K562 (cell line): ENCODE measurements at regions not wholly inside any gene's neighbourhood (a gene's known extent, or its start where the extent isn't known, plus 50 kb on each side); places are given as distances from the start of the nearest gene placed in this dataset.

Experiments used
- ATAC-seq: fragments of 200-7000 bp; cut with Tn5 transposase; 3 replicates; pipeline ENCODE4 v1.9.1; 2020; ENCODE audit warnings: moderate library complexity
- BruUV-seq: library from RNA; stranded (reverse); fragments of 400-500 nt; replicated peaks from 2 replicates; lab custom pipeline; 2021; lab: Mats Ljungman, UMichigan
- CTCF ChIA-PET: fragments of 300-600 bp; formaldehyde crosslinking; extraction: SDS; loops from one replicate; lab custom pipeline; 2021; ENCODE audit warnings: low intra/inter-chr PET ratio; lab: Yijun Ruan, JAX
- POLR2A ChIA-PET: fragments of 300-600, 350-650 bp; sonication (Branson Sonifier 250); formaldehyde crosslinking; extraction: SDS; loops from one replicate; lab custom pipeline; 2021; ENCODE audit warnings: antibody characterized with exemption, inconsistent platforms; lab: Yijun Ruan, JAX
- DNase-seq, 4 experiments: peaks; one replicate each; pipeline versions ENCODE4 v3.0.0 to v3.0.0-alpha.2; 2011 to 2018; ENCODE audit warnings: low spot score in 3 of 4, mixed read lengths in 3 of 4; ENCODE audit errors: extremely low read depth in 1 of 4
- FAIRE-seq: peaks from 2 replicates; lab custom pipeline; 2011; peaks lifted over from hg19 to GRCh38; lab: Jason Lieb, UNC
- H2AFZ ChIP-seq: 2 replicates; pipeline ENCODE4 v1.6.0; 2011; ENCODE audit warnings: low read depth, low read length, control low read depth, inconsistent platforms
- H3K27ac ChIP-seq: fragments of 200-600 bp; 3 replicates; pipeline ENCODE4 v1.8.0; 2011; ENCODE audit warnings: low read depth, mild to moderate bottlenecking, control low read depth, inconsistent platforms, low read length, moderate library complexity, mixed read lengths; ENCODE audit errors: extremely low read depth
- H3K27me3 ChIP-seq, 2 experiments: fragments of 300-600 bp in 1 of 2; 2 replicates in 1 of 2; 3 replicates in 1 of 2; pipeline versions ENCODE4 v1.6.0 to v1.8.0; 2011; ENCODE audit warnings: inconsistent platforms in 2 of 2, low read length in 2 of 2, mild to moderate bottlenecking in 1 of 2, mixed read lengths in 1 of 2, moderate library complexity in 1 of 2; ENCODE audit not compliant: control insufficient read depth in 2 of 2, insufficient read depth in 2 of 2
- H3K36me3 ChIP-seq: fragments of 300-600 bp; 3 replicates; pipeline ENCODE4 v1.8.0; 2011; ENCODE audit warnings: mild to moderate bottlenecking, low read length, inconsistent platforms; ENCODE audit not compliant: control insufficient read depth, insufficient read depth
- H3K4me1 ChIP-seq, 2 experiments: fragments of 200-600 bp in 1 of 2; replicated peaks in 1 of 2; 2 replicates in 1 of 2; 3 replicates in 1 of 2; pipeline versions ENCODE4 v1.5.1 to v1.8.0; 2011; ENCODE audit warnings: inconsistent platforms in 2 of 2, low read length in 2 of 2, mild to moderate bottlenecking in 1 of 2, mixed read lengths in 1 of 2, moderate library complexity in 1 of 2; ENCODE audit not compliant: control insufficient read depth in 2 of 2, insufficient read depth in 2 of 2
- H3K4me2 ChIP-seq: 2 replicates; pipeline ENCODE4 v1.6.1; 2011; ENCODE audit warnings: low read length, control low read depth, inconsistent platforms, mixed read lengths; ENCODE audit not compliant: insufficient read depth
- H3K4me3 ChIP-seq: fragments of 200-600 bp; sonication (generic), shearing (Covaris generic); 2 replicates; pipeline ENCODE4 v1.5.1; 2016; ENCODE audit warnings: control low read depth, inconsistent platforms
- H3K79me2 ChIP-seq: fragments of 200-600 bp; 3 replicates; pipeline ENCODE4 v1.8.0; 2011; ENCODE audit warnings: low read length, inconsistent platforms; ENCODE audit not compliant: control insufficient read depth, insufficient read depth
- H3K9ac ChIP-seq, 2 experiments: 2 replicates each; pipeline versions ENCODE4 v1.6.0 to v1.6.1; 2011; ENCODE audit warnings: low read depth in 2 of 2, low read length in 2 of 2, control low read depth in 1 of 2, inconsistent platforms in 1 of 2, mild to moderate bottlenecking in 1 of 2, mixed read lengths in 1 of 2; ENCODE audit not compliant: insufficient read depth in 1 of 2
- H3K9me1 ChIP-seq: one replicate; pipeline ENCODE4 v1.6.0; 2011; ENCODE audit warnings: inconsistent platforms, mild to moderate bottlenecking, low read length, moderate library complexity; ENCODE audit not compliant: control insufficient read depth, insufficient read depth
- H3K9me3 ChIP-seq: replicated peaks from 2 replicates; pipeline ENCODE4 v1.5.1; 2011; ENCODE audit warnings: low read depth, low read length, inconsistent platforms; ENCODE audit not compliant: control insufficient read depth, insufficient read depth
- H4K20me1 ChIP-seq: replicated peaks from 2 replicates; pipeline ENCODE4 v1.6.1; 2011; ENCODE audit warnings: low read length, inconsistent platforms, mixed read lengths; ENCODE audit not compliant: control insufficient read depth, insufficient read depth
- CC2D1A ChIP-seq: fragments of 450-650 bp; IDR thresholded peaks from 2 replicates; pipeline ENCODE4 v1.6.1; 2017; ENCODE audit warnings: mild to moderate bottlenecking
- GTF2E2 ChIP-seq: fragments of 200-800 bp; sonication (Bioruptor generic); IDR thresholded peaks from 2 replicates; pipeline ENCODE4 v1.6.1; 2016; ENCODE audit warnings: missing genetic modification characterization, missing compliant biosample characterization
- HCFC1 ChIP-seq: IDR thresholded peaks from 2 replicates; pipeline ENCODE4 v1.6.1; 2012; ENCODE audit warnings: low read depth, low read length, improper control_type of control experiment
- HDGF ChIP-seq: fragments of 450-650 bp; IDR thresholded peaks from 2 replicates; pipeline ENCODE4 v1.6.1; 2016
- JUND ChIP-seq, 2 experiments: IDR thresholded peaks; 2 replicates in 1 of 2; 3 replicates in 1 of 2; pipeline ENCODE4 v1.6.1; 2011; ENCODE audit warnings: borderline replicate concordance in 2 of 2, low read depth in 2 of 2, low read length in 2 of 2, improper control_type of control experiment in 1 of 2, missing biosample characterization in 1 of 2, missing genetic modification characterization in 1 of 2, missing genetic modification reagents in 1 of 2
- KDM1A ChIP-seq, 2 experiments: fragments of 450-650 bp; IDR thresholded peaks; 2 replicates each; pipeline ENCODE4 v1.6.1; 2016; ENCODE audit warnings: mild to moderate bottlenecking in 2 of 2
- MCM3 ChIP-seq: fragments of 450-650 bp; IDR thresholded peaks from 2 replicates; pipeline ENCODE4 v1.6.1; 2016
- MYBL2 ChIP-seq, 2 experiments: fragments of 450-650 bp in 1 of 2; sonication (generic) in 1 of 2; formaldehyde crosslinking in 1 of 2; IDR thresholded peaks; 2 replicates each; pipeline versions ENCODE4 v1.6.1 to v1.8.1; 2017 to 2022; ENCODE audit warnings: borderline replicate concordance in 1 of 2, inconsistent platforms in 1 of 2, low read depth in 1 of 2, mild to moderate bottlenecking in 1 of 2, missing genetic modification reagents in 1 of 2, moderate library complexity in 1 of 2
- PCBP1 ChIP-seq: fragments of 200-400 bp; formaldehyde crosslinking; IDR thresholded peaks from 2 replicates; pipeline ENCODE4 v1.6.1; 2018; ENCODE audit warnings: mild to moderate bottlenecking, low read depth, low read length; ENCODE audit not compliant: poor library complexity, severe bottlenecking
- RBM14 ChIP-seq: fragments of 200-400 bp; formaldehyde crosslinking; IDR thresholded peaks from 2 replicates; pipeline ENCODE4 v1.6.1; 2018; ENCODE audit warnings: low read depth, mild to moderate bottlenecking, low read length, moderate library complexity, borderline replicate concordance; ENCODE audit not compliant: insufficient read depth
- STAT5A ChIP-seq: IDR thresholded peaks from 2 replicates; pipeline ENCODE4 v1.6.1; 2012; ENCODE audit warnings: low read length, inconsistent platforms, borderline replicate concordance
- ZNF146 ChIP-seq: IDR thresholded peaks from one replicate; pipeline ENCODE4 v1.6.1; 2018; ENCODE audit warnings: missing compliant biosample characterization; ENCODE audit not compliant: unreplicated experiment
- ZNF668 ChIP-seq: fragments of 250-450 bp; sonication (Bioruptor Pico); IDR thresholded peaks from 2 replicates; pipeline ENCODE4 v1.8.0; 2022; ENCODE audit warnings: mild to moderate bottlenecking, inconsistent platforms
- WGBS: fragments of 100-300 bp; shearing (Covaris generic); methylation state at CpG from one replicate; pipeline ENCODE4 v1.1.6; 2016; ENCODE audit warnings: low coverage, mixed read lengths; ENCODE audit not compliant: insufficient coverage; ENCODE audit errors: missing lambda C conversion rate; 5-methylcytosine and 5-hydroxymethylcytosine counted together
- in situ Hi-C: fragments of 300-500 bp; cut with MboI; formaldehyde crosslinking; loops from 4 replicates; pipeline ENCODE4 v1.15.0; 2018; ENCODE audit warnings: inconsistent platforms, mixed read lengths
- intact Hi-C: fragments of 100-400 bp; cut with micrococcal nuclease; formaldehyde crosslinking; loops from 2 replicates; pipeline ENCODE4 v1.14.2; 2022
- TF ChIP-seq, protein P1 (sequence below): sonication (generic); formaldehyde crosslinking; IDR thresholded peaks from 2 replicates; pipeline ENCODE4 v1.8.0; 2022; ENCODE audit warnings: mild to moderate bottlenecking, missing genetic modification reagents, borderline replicate concordance
- TF ChIP-seq, protein P2 (sequence below), 3 experiments: fragments of 200-800 bp in 1 of 3; sonication (Bioruptor generic) in 1 of 3; sonication (generic) in 1 of 3; formaldehyde crosslinking in 1 of 3; IDR thresholded peaks; 2 replicates each; pipeline versions ENCODE4 v1.6.1 to v1.8.0; 2016 to 2022; ENCODE audit warnings: mild to moderate bottlenecking in 2 of 3, missing compliant biosample characterization in 2 of 3, missing genetic modification characterization in 2 of 3, missing genetic modification reagents in 1 of 3

DNA sequence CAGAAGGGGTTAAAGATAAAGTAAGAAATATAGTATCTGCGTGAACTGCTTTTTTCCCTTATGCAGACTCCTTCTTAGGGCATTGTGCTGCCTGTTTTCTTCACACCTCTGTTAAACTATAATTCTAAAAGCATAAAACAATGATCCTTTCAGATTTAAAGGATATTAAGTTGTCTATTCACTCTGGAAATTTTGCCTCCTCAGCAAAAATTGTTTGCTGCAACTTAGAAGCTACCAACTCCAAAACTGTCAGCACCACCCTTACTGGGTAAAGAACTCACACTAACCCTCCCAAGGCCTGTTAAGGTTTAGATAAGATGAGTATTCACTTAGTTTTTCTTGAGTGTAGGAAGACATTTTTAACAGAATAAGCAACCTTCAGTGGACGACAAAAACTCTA is 259.5 kb downstream of the KDM5D start:
- intact Hi-C loops (no loop called here), in situ Hi-C loops (no loop called here)
- no peak overlapping the region for H3K4me3 ChIP-seq
- H2AFZ ChIP-seq, result no peak overlapping the region
- ChIA-PET POLR2A (no interaction called here), CTCF (no interaction called here)
- H3K4me2 ChIP-seq, result no peak overlapping the region
- H3K9ac ChIP-seq, result no peak overlapping the region
- H4K20me1 ChIP-seq, result no peaks in the 10 kb centered on the region
- no TSS peak for BruUV-seq
- no CpG with 5 or more reads among the region's 2 CpGs for WGBS
- no peaks in the 10 kb centered on the region for H3K36me3 ChIP-seq
- no peak for ATAC-seq
- no peaks in the 10 kb centered on the region for H3K79me2 ChIP-seq
- no peaks in the 10 kb centered on the region for H3K4me1 ChIP-seq
- FAIRE-seq, result no peak
- no peaks in the 10 kb centered on the region for H3K27me3 ChIP-seq
- TF ChIP-seq CC2D1A (no peak), STAT5A (no peak), ZNF668 (CRISPR knock-in tag) (no peak), KDM1A (IDR thresholded peaks at IDR 0.05) (no peak), GTF2E2 (no peak)
- TF ChIP-seq, protein P1, sequence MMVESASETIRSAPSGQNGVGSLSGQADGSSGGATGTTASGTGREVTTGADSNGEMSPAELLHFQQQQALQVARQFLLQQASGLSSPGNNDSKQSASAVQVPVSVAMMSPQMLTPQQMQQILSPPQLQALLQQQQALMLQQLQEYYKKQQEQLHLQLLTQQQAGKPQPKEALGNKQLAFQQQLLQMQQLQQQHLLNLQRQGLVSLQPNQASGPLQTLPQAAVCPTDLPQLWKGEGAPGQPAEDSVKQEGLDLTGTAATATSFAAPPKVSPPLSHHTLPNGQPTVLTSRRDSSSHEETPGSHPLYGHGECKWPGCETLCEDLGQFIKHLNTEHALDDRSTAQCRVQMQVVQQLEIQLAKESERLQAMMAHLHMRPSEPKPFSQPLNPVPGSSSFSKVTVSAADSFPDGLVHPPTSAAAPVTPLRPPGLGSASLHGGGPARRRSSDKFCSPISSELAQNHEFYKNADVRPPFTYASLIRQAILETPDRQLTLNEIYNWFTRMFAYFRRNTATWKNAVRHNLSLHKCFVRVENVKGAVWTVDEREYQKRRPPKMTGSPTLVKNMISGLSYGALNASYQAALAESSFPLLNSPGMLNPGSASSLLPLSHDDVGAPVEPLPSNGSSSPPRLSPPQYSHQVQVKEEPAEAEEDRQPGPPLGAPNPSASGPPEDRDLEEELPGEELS (CRISPR knock-in tag), result no peak
- H3K9me3 ChIP-seq, result no peaks in the 10 kb centered on the region
- H3K9me1 ChIP-seq, result no peaks in the 10 kb centered on the region
- no peak overlapping the region for H3K27ac ChIP-seq
- DNase-seq, result no peak

DNA sequence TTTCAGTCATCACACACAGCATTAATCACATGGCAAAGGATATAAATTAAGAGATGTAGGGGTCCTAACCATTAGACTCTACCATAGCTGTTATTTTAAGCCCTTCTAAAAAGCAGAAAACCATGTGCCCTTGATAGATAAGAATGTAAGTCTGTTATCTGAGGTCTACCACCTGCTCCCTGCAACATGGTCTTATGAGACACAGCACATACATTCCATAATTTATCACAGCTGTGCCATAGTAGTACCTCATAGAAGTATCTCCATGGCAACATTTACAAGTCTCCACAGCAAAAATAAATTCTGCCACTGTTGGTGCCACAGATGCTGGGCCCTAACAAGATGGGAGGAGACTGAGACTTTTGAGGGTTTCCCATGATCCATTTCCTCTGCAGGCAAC is 265.4 kb downstream of the KDM5D start:
- ChIA-PET POLR2A (no interaction called here), CTCF (no interaction called here)
- no peaks in the 10 kb centered on the region for H3K9me1 ChIP-seq
- H4K20me1 ChIP-seq, result no peaks in the 10 kb centered on the region
- no TSS peak for BruUV-seq
- H3K4me1 ChIP-seq, result no peaks in the 10 kb centered on the region
- H3K4me2 ChIP-seq, result no peak overlapping the region
- no peak overlapping the region for H3K4me3 ChIP-seq
- H3K79me2 ChIP-seq, result no peaks in the 10 kb centered on the region
- in situ Hi-C loops (no loop called here), intact Hi-C loops (no loop called here)
- no peak overlapping the region for H3K27ac ChIP-seq
- no peak overlapping the region for H2AFZ ChIP-seq
- no peak overlapping the region for H3K9ac ChIP-seq
- ATAC-seq (no peak), FAIRE-seq (no peak), DNase-seq (no peak)
- no peaks in the 10 kb centered on the region for H3K36me3 ChIP-seq
- H3K27me3 ChIP-seq, result no peaks in the 10 kb centered on the region
- H3K9me3 ChIP-seq, result no peaks in the 10 kb centered on the region
- TF ChIP-seq, protein P2, sequence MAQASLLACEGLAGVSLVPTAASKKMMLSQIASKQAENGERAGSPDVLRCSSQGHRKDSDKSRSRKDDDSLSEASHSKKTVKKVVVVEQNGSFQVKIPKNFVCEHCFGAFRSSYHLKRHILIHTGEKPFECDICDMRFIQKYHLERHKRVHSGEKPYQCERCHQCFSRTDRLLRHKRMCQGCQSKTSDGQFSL (CRISPR knock-in tag; IDR thresholded peaks at IDR 0.05), result no peak
- TF ChIP-seq, protein P2 (tag; IDR thresholded peaks at IDR 0.05), result no peak
- no peak for TF ChIP-seq MCM3
- no peak for TF ChIP-seq RBM14
- no peak for TF ChIP-seq PCBP1
- TF ChIP-seq HDGF, result no peak
- TF ChIP-seq HCFC1, result no peak
- TF ChIP-seq ZNF146 (CRISPR knock-in tag), result no peak
- no peak for TF ChIP-seq MYBL2 (IDR thresholded peaks at IDR 0.05; ENCODE audit: low read depth)
- TF ChIP-seq MYBL2 (CRISPR knock-in tag; IDR thresholded peaks at IDR 0.05; ENCODE audit: borderline replicate concordance), result no peak
- TF ChIP-seq JUND (IDR thresholded peaks at IDR 0.05; ENCODE audit: borderline replicate concordance, low read depth, low read length), result no peak
- no peak for TF ChIP-seq JUND (tag; IDR thresholded peaks at IDR 0.05; ENCODE audit: borderline replicate concordance, low read depth, low read length)
